ENCODE measurements at regions not wholly inside any gene's neighbourhood (a gene's known extent, or its start where the extent isn't known, plus 50 kb on each side); places are given as distances from the start of the nearest gene placed in this dataset.

GRCh38 chr12:42684802-42685071, 95.2 kb upstream of the PRICKLE1 start:
- no peaks in the 10 kb centered on the region for H3K27me3 ChIP-seq
- TF ChIP-seq, protein P1, sequence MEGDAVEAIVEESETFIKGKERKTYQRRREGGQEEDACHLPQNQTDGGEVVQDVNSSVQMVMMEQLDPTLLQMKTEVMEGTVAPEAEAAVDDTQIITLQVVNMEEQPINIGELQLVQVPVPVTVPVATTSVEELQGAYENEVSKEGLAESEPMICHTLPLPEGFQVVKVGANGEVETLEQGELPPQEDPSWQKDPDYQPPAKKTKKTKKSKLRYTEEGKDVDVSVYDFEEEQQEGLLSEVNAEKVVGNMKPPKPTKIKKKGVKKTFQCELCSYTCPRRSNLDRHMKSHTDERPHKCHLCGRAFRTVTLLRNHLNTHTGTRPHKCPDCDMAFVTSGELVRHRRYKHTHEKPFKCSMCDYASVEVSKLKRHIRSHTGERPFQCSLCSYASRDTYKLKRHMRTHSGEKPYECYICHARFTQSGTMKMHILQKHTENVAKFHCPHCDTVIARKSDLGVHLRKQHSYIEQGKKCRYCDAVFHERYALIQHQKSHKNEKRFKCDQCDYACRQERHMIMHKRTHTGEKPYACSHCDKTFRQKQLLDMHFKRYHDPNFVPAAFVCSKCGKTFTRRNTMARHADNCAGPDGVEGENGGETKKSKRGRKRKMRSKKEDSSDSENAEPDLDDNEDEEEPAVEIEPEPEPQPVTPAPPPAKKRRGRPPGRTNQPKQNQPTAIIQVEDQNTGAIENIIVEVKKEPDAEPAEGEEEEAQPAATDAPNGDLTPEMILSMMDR (IDR thresholded peaks at IDR 0.05; ENCODE audit: low read depth, low read length), result no peak
- no peaks in the 10 kb centered on the region for H3K4me1 ChIP-seq
- H3K4me3 ChIP-seq (ENCODE audit: low read depth, low read length), result no peak overlapping the region
- no peaks in the 10 kb centered on the region for H3K9me3 ChIP-seq
- no peaks in the 10 kb centered on the region for H3K36me3 ChIP-seq
- no peak for DNase-seq

DNA sequence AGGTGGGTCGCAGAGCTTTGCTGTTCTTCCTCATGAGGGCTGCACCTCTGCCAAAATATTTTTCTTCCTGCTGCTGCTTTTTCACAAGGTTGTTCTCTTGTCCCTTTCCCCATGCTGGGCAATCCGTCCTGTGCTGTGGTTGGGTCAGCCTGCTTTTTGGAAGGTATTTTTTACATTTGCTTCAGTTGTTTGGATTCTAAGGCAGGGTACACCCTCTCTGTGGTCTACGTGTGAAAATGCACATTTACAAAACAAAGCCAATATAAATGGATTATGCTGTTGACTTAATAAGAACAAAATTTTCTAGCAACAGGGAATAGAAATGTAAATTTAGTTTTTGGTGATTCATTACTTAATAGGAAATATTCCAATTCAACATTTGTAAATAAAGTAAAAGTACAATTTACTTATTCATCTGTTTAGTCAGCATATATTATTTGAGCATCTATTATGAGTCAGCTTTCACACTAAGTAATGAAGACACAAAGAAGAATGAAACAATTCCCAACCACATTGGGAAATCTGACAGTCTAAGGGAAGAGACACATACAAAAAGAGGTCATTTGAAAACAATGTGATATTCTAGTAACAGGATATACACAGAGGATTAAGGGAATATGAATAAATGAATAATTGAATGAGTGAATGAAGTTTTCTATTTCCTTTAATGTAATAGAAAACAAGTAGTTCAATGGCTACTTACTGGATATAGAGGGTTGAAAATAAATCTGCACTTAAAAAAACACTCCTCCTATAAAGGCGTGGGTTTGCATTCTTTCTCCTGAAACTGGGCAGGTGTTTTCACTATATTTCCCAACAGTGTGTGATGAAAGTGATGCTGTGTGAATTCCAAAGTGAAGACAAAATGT, 94.6 kb upstream of the PRICKLE1 start:
- TF ChIP-seq, protein P1 (IDR thresholded peaks at IDR 0.05; ENCODE audit: low read depth, low read length), result no peak
- Histone ChIP-seq H3K9me3 (no peaks in the 10 kb centered on the region), H3K4me1 (no peaks in the 10 kb centered on the region), H3K27me3 (no peaks in the 10 kb centered on the region), H3K36me3 (no peaks in the 10 kb centered on the region), H3K4me3 (ENCODE audit: low read depth, low read length) (no peak overlapping the region)
- no peak for DNase-seq

DNA sequence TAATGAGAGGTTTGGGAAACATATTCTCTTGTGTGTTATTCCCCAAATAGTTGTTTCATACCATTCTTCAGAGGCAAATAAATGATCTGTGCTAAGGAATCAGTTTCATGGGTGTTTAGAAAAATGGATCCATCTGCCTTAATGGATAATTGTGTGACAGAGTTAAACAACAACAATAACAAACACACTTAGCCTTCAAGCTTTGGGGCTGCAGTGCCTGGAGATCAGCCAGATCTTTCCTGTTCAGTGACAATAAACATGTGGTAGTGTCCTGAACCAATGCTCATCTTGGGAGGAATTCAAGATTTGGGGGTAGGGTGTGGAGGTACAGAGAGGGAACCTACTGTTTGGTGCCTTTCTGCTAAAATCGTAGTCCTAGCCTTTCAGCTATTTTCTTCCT, 93.7 kb upstream of the PRICKLE1 start:
- Histone ChIP-seq H3K36me3 (no peaks in the 10 kb centered on the region), H3K9me3 (no peaks in the 10 kb centered on the region), H3K27me3 (no peaks in the 10 kb centered on the region), H3K4me1 (no peaks in the 10 kb centered on the region), H3K4me3 (ENCODE audit: low read depth, low read length) (no peak overlapping the region)
- no peak for DNase-seq
- TF ChIP-seq, protein P1 (IDR thresholded peaks at IDR 0.05; ENCODE audit: low read depth, low read length), result no peak

DNA sequence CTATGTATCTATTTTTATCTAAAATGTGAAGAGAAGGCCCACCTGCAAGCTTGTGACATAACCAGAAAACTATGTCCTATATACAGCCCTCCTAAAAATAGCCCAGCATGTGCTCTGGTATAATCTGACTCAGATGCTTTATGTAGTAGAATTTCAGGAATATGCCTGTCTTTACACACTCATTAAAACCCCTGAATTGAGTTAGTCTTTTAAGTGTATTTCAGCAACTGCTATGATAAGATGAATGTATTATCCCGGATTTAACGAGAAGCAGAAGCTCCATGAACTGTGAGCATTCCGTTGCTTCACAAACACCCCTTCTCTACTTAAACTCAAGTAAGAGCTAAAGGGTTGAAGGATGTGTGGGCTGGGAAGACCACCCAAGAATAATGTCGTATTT, 89.9 kb upstream of the PRICKLE1 start:
- no peaks in the 10 kb centered on the region for H3K9me3 ChIP-seq
- no peak overlapping the region for H3K4me3 ChIP-seq (ENCODE audit: low read depth, low read length)
- TF ChIP-seq, protein P1 (IDR thresholded peaks at IDR 0.05; ENCODE audit: low read depth, low read length), result no peak
- no peaks in the 10 kb centered on the region for H3K27me3 ChIP-seq
- no peak for DNase-seq
- H3K4me1 ChIP-seq, result no peaks in the 10 kb centered on the region
- no peaks in the 10 kb centered on the region for H3K36me3 ChIP-seq

- no peaks in the 10 kb centered on the region for H3K4me1 ChIP-seq
- no peaks in the 10 kb centered on the region for H3K36me3 ChIP-seq
- TF ChIP-seq, protein P1 (IDR thresholded peaks at IDR 0.05; ENCODE audit: low read depth, low read length), result no peak
- H3K9me3 ChIP-seq, result no peaks in the 10 kb centered on the region
- no peak for DNase-seq
- H3K27me3 ChIP-seq, result no peaks in the 10 kb centered on the region
- H3K4me3 ChIP-seq (ENCODE audit: low read depth, low read length), result no peak overlapping the region
Measured at GRCh38 chr12:42677461-42677860, 87.9 kb upstream of the PRICKLE1 start.

GRCh38 chr12:42673535-42673934, 84.0 kb upstream of the PRICKLE1 start:
- TF ChIP-seq, protein P1 (IDR thresholded peaks at IDR 0.05; ENCODE audit: low read depth, low read length), result no peak
- Histone ChIP-seq H3K4me3 (ENCODE audit: low read depth, low read length) (no peak overlapping the region), H3K36me3 (no peaks in the 10 kb centered on the region), H3K4me1 (no peaks in the 10 kb centered on the region), H3K9me3 (no peaks in the 10 kb centered on the region), H3K27me3 (no peaks in the 10 kb centered on the region)
- no peak for DNase-seq

All from BE2C (cell line).